ENCODE measurements at regions not wholly inside any gene's neighbourhood (a gene's known extent, or its start where the extent isn't known, plus 50 kb on each side); places are given as distances from the start of the nearest gene placed in this dataset.

DNA sequence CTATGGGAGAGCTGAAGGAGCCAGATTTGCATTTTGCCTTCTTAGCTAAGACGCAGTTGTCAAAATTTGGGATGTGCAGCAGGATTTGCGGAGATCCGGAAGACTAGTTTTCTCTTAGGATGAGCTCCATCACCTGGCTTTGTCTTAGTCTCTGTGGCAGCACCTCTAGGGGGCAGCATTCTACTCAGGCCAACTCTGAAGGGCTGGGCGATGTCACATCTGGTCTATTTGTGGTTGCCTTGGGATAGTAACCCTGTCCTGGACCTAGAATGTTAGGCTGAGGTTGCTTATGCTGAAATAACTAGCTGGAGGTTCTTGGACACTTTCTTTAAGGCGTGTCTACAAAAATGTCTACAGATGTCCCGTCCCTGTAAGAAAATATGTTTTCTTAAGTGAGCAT is 116.2 kb downstream of the FAT3 start:
- TF ChIP-seq CTCF (IDR thresholded peaks at IDR 0.05; ENCODE audit: low read depth, low read length, missing control alignments) = peak; percentile 80
- no peaks in the 10 kb centered on the region for H3K27me3 ChIP-seq (replicated peaks)
- no peak overlapping the region for H3K27ac ChIP-seq
- H3K36me3 ChIP-seq (replicated peaks) = no peaks in the 10 kb centered on the region
- in situ Hi-C loops (cut with HindIII; ENCODE audit: low pct_ligation_motif_present, low sequenced_read_pairs) = no loop called here
- H3K4me3 ChIP-seq (ENCODE audit: low read depth, low read length) = no peak overlapping the region
- DNase-seq = peak; percentile 43

DNA sequence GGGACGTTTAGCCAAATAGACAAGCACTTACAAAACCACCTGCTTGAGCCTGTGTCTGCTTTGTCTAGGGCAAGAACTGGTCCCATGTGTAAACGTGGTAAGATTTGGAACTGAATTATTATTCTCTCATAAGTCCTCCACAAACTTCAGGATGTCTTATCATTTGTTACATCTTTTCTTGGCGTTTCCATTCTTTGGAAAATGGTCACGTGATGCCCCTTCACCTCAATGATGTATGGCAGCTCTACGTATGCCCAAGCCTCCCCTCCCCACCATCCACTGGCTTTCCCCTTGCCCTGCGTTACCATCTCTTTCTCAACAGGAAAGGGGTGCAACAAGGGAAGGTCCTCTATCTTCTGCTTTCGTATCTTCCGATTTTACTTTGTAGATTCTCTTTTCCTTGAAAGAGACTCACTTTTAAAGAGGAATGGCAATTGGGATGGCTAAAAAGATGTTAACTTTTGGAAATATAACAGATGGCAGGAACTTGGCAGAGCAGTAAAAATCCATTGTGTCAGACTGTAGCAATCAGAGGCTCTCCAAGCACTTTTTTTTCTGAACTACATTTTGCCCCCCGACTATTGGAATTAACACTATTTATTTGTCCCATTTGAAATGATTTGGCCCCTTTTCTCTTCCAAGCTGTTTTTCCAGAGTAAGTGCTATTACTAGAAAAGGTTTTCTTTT is 117.6 kb downstream of the FAT3 start:
- in situ Hi-C loops (cut with HindIII; ENCODE audit: low pct_ligation_motif_present, low sequenced_read_pairs) = no loop called here
- DNase-seq = no peak
- no peaks in the 10 kb centered on the region for H3K36me3 ChIP-seq (replicated peaks)
- no peak overlapping the region for H3K4me3 ChIP-seq (ENCODE audit: low read depth, low read length)
- no peak overlapping the region for H3K27ac ChIP-seq
- no peak for TF ChIP-seq CTCF (IDR thresholded peaks at IDR 0.05; ENCODE audit: low read depth, low read length, missing control alignments)
- H3K27me3 ChIP-seq (replicated peaks) = no peaks in the 10 kb centered on the region

- Histone ChIP-seq H3K27ac (no peak overlapping the region), H3K36me3 (replicated peaks) (no peaks in the 10 kb centered on the region), H3K4me3 (ENCODE audit: low read depth, low read length) (no peak overlapping the region), H3K27me3 (replicated peaks) (no peaks in the 10 kb centered on the region)
- DNase-seq = no peak
- in situ Hi-C loops (cut with HindIII; ENCODE audit: low pct_ligation_motif_present, low sequenced_read_pairs) = no loop called here
- no peak for TF ChIP-seq CTCF (IDR thresholded peaks at IDR 0.05; ENCODE audit: low read depth, low read length, missing control alignments)
Measured at GRCh38 chr11:92342886-92343285, 118.3 kb downstream of the FAT3 start.

DNA sequence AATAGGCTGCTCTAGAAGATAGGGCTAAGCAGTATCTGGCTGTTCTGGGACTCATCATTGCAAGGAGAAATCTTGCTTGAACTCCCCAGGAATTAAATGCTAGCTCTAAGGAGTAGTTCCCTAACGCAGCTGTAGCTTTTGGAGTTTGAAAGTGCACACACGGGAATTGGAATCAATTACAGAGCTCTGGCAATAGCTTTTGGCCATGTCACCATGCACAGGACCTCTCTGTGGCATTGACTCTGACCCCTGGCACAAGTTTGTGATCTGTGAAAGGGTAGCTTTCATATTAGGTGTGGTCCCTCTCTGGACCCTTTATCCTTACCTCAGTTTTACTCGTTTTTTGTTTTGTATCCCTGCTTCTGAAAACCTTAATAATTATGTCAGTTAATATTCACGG is 121.6 kb downstream of the FAT3 start:
- TF ChIP-seq CTCF (IDR thresholded peaks at IDR 0.05; ENCODE audit: low read depth, low read length, missing control alignments) = no peak
- Histone ChIP-seq H3K27ac (no peak overlapping the region), H3K27me3 (replicated peaks) (no peaks in the 10 kb centered on the region), H3K36me3 (replicated peaks) (no peaks in the 10 kb centered on the region), H3K4me3 (ENCODE audit: low read depth, low read length) (no peak overlapping the region)
- in situ Hi-C loops (cut with HindIII; ENCODE audit: low pct_ligation_motif_present, low sequenced_read_pairs) = no loop called here
- no peak for DNase-seq

DNA sequence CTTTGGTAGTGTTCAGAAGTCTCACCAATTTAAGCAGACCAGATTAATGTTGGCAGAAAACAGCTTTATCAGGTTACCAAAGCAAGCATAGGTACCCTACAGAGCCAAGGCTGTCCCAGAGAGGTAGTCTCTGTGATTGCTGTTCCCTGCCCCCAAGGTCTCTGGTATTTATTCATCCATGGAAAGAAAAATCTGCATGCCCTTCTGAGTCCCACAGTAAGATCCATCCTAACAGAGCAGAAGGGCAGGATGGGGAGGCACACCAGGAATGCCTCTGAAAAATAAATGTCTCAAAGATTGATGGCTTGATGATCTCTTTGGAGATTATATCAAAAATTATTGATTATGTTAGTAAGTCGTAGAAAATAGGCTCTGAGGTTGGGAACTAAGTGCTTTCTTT is 122.8 kb downstream of the FAT3 start:
- no peak for DNase-seq
- Histone ChIP-seq H3K27me3 (replicated peaks) (no peaks in the 10 kb centered on the region), H3K36me3 (replicated peaks) (no peaks in the 10 kb centered on the region), H3K4me3 (ENCODE audit: low read depth, low read length) (no peak overlapping the region), H3K27ac (no peak overlapping the region)
- in situ Hi-C loops (cut with HindIII; ENCODE audit: low pct_ligation_motif_present, low sequenced_read_pairs) = no loop called here
- TF ChIP-seq CTCF (IDR thresholded peaks at IDR 0.05; ENCODE audit: low read depth, low read length, missing control alignments) = no peak

Data from brain microvascular endothelial cell (primary cell).